HCT116 (cell line): ENCODE measurements at regions not wholly inside any gene's neighbourhood (a gene's known extent, or its start where the extent isn't known, plus 50 kb on each side); places are given as distances from the start of the nearest gene placed in this dataset.

ENCODE experiments used
- ATAC-seq: fragments of 200-7000 bp; cut with Tn5 transposase; 2 replicates; pipeline ENCODE4 v1.9.1; 2020; ENCODE audit warnings: mild to moderate bottlenecking, moderate library complexity
- BruUV-seq: library from RNA; stranded (reverse); fragments of 400-500 nt; replicated peaks from 2 replicates; lab custom pipeline; 2021; lab: Mats Ljungman, UMichigan
- CTCF ChIA-PET: fragments of 300-600 bp; sonication (Branson Sonifier 250); formaldehyde crosslinking; loops from one replicate; lab custom pipeline; 2021; ENCODE audit warnings: antibody characterized with exemption; lab: Charles Lee
- POLR2A ChIA-PET: fragments of 300-600, 350-600 bp; sonication (Branson Sonifier 250); formaldehyde crosslinking; loops from one replicate; lab custom pipeline; 2021; ENCODE audit warnings: antibody characterized with exemption; lab: Charles Lee
- RAD21 ChIA-PET, 2 experiments: fragments of 300-600 bp; sonication (Branson Sonifier 250); formaldehyde crosslinking; loops; one replicate each; lab custom pipeline; 2023; ENCODE audit warnings: low total read pairs in 2 of 2; ENCODE audit not compliant: uncharacterized antibody in 2 of 2, unreplicated experiment in 2 of 2, low non-redundant PET in 1 of 2; lab: Charles Lee
- DNase-seq: peaks from one replicate; pipeline ENCODE4 v3.0.0-alpha.2; 2010; ENCODE audit warnings: low read depth, low spot score
- H2AFZ ChIP-seq: fragments of 200-600 bp; shearing (Covaris generic), sonication (generic); 2 replicates; pipeline ENCODE4 v1.6.1; 2017; ENCODE audit warnings: low read depth, mixed run types, mixed read lengths, antibody characterized with exemption, low read length; ENCODE audit not compliant: poor library complexity, severe bottlenecking
- H3K27ac ChIP-seq: 2 replicates; pipeline ENCODE4 v1.5.1; 2012; ENCODE audit warnings: low read depth, low read length
- H3K27me3 ChIP-seq: fragments of 200-600 bp; sonication (generic); 2 replicates; pipeline ENCODE4 v1.6.1; 2016; ENCODE audit warnings: mixed run types, low read length, mixed read lengths; ENCODE audit not compliant: insufficient read depth
- H3K36me3 ChIP-seq, 2 experiments: fragments of 200-500 bp in 1 of 2; fragments of 200-600 bp in 1 of 2; sonication (Bioruptor generic) in 1 of 2; sonication (generic) in 1 of 2; 2 replicates each; pipeline versions ENCODE4 v1.5.1 to v1.6.1; 2014 to 2016; ENCODE audit warnings: low read length in 2 of 2, inconsistent platforms in 1 of 2, mixed read lengths in 1 of 2, mixed run types in 1 of 2; ENCODE audit not compliant: insufficient read depth in 2 of 2, control insufficient read depth in 1 of 2
- H3K4me1 ChIP-seq, 2 experiments: fragments of 200-600 bp in 1 of 2; sonication (generic) in 1 of 2; 2 replicates each; pipeline versions ENCODE4 v1.5.1 to v1.6.1; 2012 to 2017; ENCODE audit warnings: low read length in 2 of 2, inconsistent platforms in 1 of 2, mild to moderate bottlenecking in 1 of 2, mixed read lengths in 1 of 2, mixed run types in 1 of 2, moderate library complexity in 1 of 2; ENCODE audit not compliant: insufficient read depth in 2 of 2, control insufficient read depth in 1 of 2
- H3K4me2 ChIP-seq: fragments of 200-600 bp; sonication (generic); 2 replicates; pipeline ENCODE4 v1.6.1; 2017; ENCODE audit warnings: mixed run types, low read length, mixed read lengths
- H3K4me3 ChIP-seq, 2 experiments: fragments of 200-600 bp in 1 of 2; sonication (generic) in 1 of 2; replicated peaks in 1 of 2; 2 replicates each; pipeline ENCODE4 v1.5.1; 2011 to 2016; ENCODE audit warnings: low read length in 2 of 2, control low read depth in 1 of 2, low read depth in 1 of 2, mild to moderate bottlenecking in 1 of 2, mixed read lengths in 1 of 2, mixed run types in 1 of 2
- H3K79me2 ChIP-seq: fragments of 200-600 bp; sonication (generic); 2 replicates; pipeline ENCODE4 v1.6.1; 2017; ENCODE audit warnings: mild to moderate bottlenecking, mixed run types, low read length, moderate library complexity, mixed read lengths; ENCODE audit not compliant: insufficient read depth
- H3K9ac ChIP-seq: fragments of 200-600 bp; sonication (generic); 2 replicates; pipeline ENCODE4 v1.6.1; 2016; ENCODE audit warnings: low read length, mixed read lengths
- H3K9me2 ChIP-seq: fragments of 200-600 bp; sonication (generic), shearing (Covaris generic); 2 replicates; pipeline ENCODE4 v1.6.1; 2017; ENCODE audit warnings: mixed run types, mild to moderate bottlenecking, moderate library complexity; ENCODE audit not compliant: insufficient read depth
- H3K9me3 ChIP-seq, 2 experiments: fragments of 200-500 bp in 1 of 2; fragments of 200-600 bp in 1 of 2; sonication (Bioruptor generic) in 1 of 2; sonication (generic) in 1 of 2; 2 replicates each; pipeline ENCODE4 v1.6.1; 2014 to 2017; ENCODE audit warnings: low read length in 2 of 2, mixed read lengths in 2 of 2, inconsistent platforms in 1 of 2, low read depth in 1 of 2, mild to moderate bottlenecking in 1 of 2, mixed run types in 1 of 2, moderate library complexity in 1 of 2; ENCODE audit not compliant: control insufficient read depth in 1 of 2, insufficient read depth in 1 of 2
- H4K20me1 ChIP-seq: fragments of 200-600 bp; sonication (generic), shearing (Covaris generic); 2 replicates; pipeline ENCODE4 v1.6.1; 2017; ENCODE audit warnings: mixed run types, mild to moderate bottlenecking, moderate library complexity; ENCODE audit not compliant: insufficient read depth
- CEBPB ChIP-seq: IDR thresholded peaks from 2 replicates; pipeline ENCODE4 v1.6.1; 2012; ENCODE audit warnings: low read depth
- ELF1 ChIP-seq: IDR thresholded peaks from 2 replicates; pipeline ENCODE4 v1.6.1; 2012; ENCODE audit warnings: low read depth, borderline replicate concordance
- FOSL1 ChIP-seq: IDR thresholded peaks from 2 replicates; pipeline ENCODE4 v1.6.1; 2012; ENCODE audit warnings: low read depth
- POLR2A ChIP-seq: IDR thresholded peaks from 2 replicates; pipeline ENCODE4 v1.7.0; 2011; ENCODE audit warnings: borderline replicate concordance; ENCODE audit not compliant: insufficient read depth, insufficient read length; ENCODE audit errors: extremely low read depth
- RAD21 ChIP-seq: IDR thresholded peaks from 2 replicates; pipeline ENCODE4 v1.6.1; 2012; ENCODE audit warnings: low read depth, mild to moderate bottlenecking
- SIN3A ChIP-seq: IDR thresholded peaks from 2 replicates; pipeline ENCODE4 v1.6.1; 2012; ENCODE audit warnings: low read depth
- YY1 ChIP-seq: IDR thresholded peaks from 2 replicates; pipeline ENCODE4 v1.6.1; 2011; ENCODE audit warnings: low read length, low read depth, moderate library complexity, mild to moderate bottlenecking; ENCODE audit not compliant: insufficient replicate concordance; ENCODE audit errors: extremely low read depth
- ZFX ChIP-seq: fragments of 450-650 bp; IDR thresholded peaks from 2 replicates; pipeline ENCODE4 v1.6.1; 2017
- ZNF274 ChIP-seq: fragments of 200-500 bp; sonication (Bioruptor generic); IDR thresholded peaks from 2 replicates; pipeline ENCODE4 v1.6.1; 2014; ENCODE audit warnings: mild to moderate bottlenecking, low read depth, low read length, inconsistent platforms
- intact Hi-C: fragments of 100-400 bp; cut with micrococcal nuclease; formaldehyde crosslinking; loops from 2 replicates; pipeline ENCODE4 v1.10.0; 2022

GRCh38 chr3:106006001-106006400 lies 137.2 kb upstream of the CBLB start:
- RAD21 ChIA-PET, result no interaction called here
- Histone ChIP-seq H3K27ac (no peak overlapping the region), H4K20me1 (no peaks in the 10 kb centered on the region), H2AFZ (no peak overlapping the region), H3K79me2 (no peaks in the 10 kb centered on the region), H3K4me1 (no peaks in the 10 kb centered on the region), H3K9me2 (no peaks in the 10 kb centered on the region; the same call in 1 of the 2 replicates), H3K4me2 (no peak overlapping the region), H3K9me3 (no peaks in the 10 kb centered on the region), H3K4me3 (no peak overlapping the region), H3K27me3 (no peaks in the 10 kb centered on the region), H3K36me3 (no peaks in the 10 kb centered on the region), H3K9ac (no peak overlapping the region)
- intact Hi-C loops, result no loop called here
- CTCF ChIA-PET, result no interaction called here
- POLR2A ChIA-PET, result no interaction called here
- ATAC-seq (no peak), DNase-seq (no peak)
- TF ChIP-seq FOSL1 (no peak), CEBPB (no peak), ZFX (no peak), SIN3A (no peak), YY1 (no peak), RAD21 (no peak), ZNF274 (no peak)
- no TSS peak for BruUV-seq

GRCh38 chr3:106006571-106006970 lies 137.8 kb upstream of the CBLB start:
- H3K9me3 ChIP-seq, result no peaks in the 10 kb centered on the region
- no peak for ATAC-seq
- no peak overlapping the region for H3K27ac ChIP-seq
- DNase-seq, result no peak
- no peaks in the 10 kb centered on the region for H3K4me1 ChIP-seq
- H3K27me3 ChIP-seq, result no peaks in the 10 kb centered on the region
- ChIA-PET POLR2A (no interaction called here), RAD21 (no interaction called here), CTCF (no interaction called here)
- no TSS peak for BruUV-seq
- H3K9me2 ChIP-seq, result no peaks in the 10 kb centered on the region; the same call in 1 of the 2 replicates
- no peak overlapping the region for H3K4me2 ChIP-seq
- H3K36me3 ChIP-seq, result no peaks in the 10 kb centered on the region
- H4K20me1 ChIP-seq, result no peaks in the 10 kb centered on the region
- no peak overlapping the region for H3K4me3 ChIP-seq
- TF ChIP-seq POLR2A (no peak), ELF1 (no peak)
- no peaks in the 10 kb centered on the region for H3K79me2 ChIP-seq
- H3K9ac ChIP-seq, result no peak overlapping the region
- H2AFZ ChIP-seq, result no peak overlapping the region
- intact Hi-C loops, result no loop called here
